ENCODE measurements at regions not wholly inside any gene's neighbourhood (a gene's known extent, or its start where the extent isn't known, plus 50 kb on each side); places are given as distances from the start of the nearest gene placed in this dataset.

- no peak for ATAC-seq
- no peak for TF ChIP-seq ARNTL (CRISPR knock-in tag; IDR thresholded peaks at IDR 0.05; ENCODE audit: borderline replicate concordance, low read depth)
- TF ChIP-seq ZNF565 (CRISPR knock-in tag; conservative IDR thresholded peaks at IDR 0.05; ENCODE audit: low read depth): no peak
- no peak for TF ChIP-seq ZFP3 (CRISPR knock-in tag; IDR thresholded peaks at IDR 0.05)
- no peak for TF ChIP-seq CREB5 (CRISPR knock-in tag; IDR thresholded peaks at IDR 0.05; ENCODE audit: low read depth)
- no peak for TF ChIP-seq PPARA (CRISPR knock-in tag; IDR thresholded peaks at IDR 0.05; ENCODE audit: borderline replicate concordance)
- no peak for TF ChIP-seq TCF4 (CRISPR knock-in tag; IDR thresholded peaks at IDR 0.05; ENCODE audit: borderline replicate concordance)
- TF ChIP-seq GLIS3 (CRISPR knock-in tag; IDR thresholded peaks at IDR 0.05): no peak
Measured at GRCh38 chr12:74922642-74923041, 287.0 kb downstream of the KCNC2 start.

- TF ChIP-seq GLIS3 (CRISPR knock-in tag; IDR thresholded peaks at IDR 0.05): no peak
- TF ChIP-seq TSHZ2 (CRISPR knock-in tag; IDR thresholded peaks at IDR 0.05): no peak
- TF ChIP-seq ARNTL (CRISPR knock-in tag; IDR thresholded peaks at IDR 0.05; ENCODE audit: borderline replicate concordance, low read depth): no peak
- TF ChIP-seq RARB (CRISPR knock-in tag; IDR thresholded peaks at IDR 0.05): no peak
- TF ChIP-seq ESRRG (CRISPR knock-in tag; IDR thresholded peaks at IDR 0.05): no peak
- no peak for TF ChIP-seq ZC3H10 (CRISPR knock-in tag; IDR thresholded peaks at IDR 0.05)
- no peak for TF ChIP-seq PPARA (CRISPR knock-in tag; IDR thresholded peaks at IDR 0.05; ENCODE audit: borderline replicate concordance)
- TF ChIP-seq POU6F1 (CRISPR knock-in tag; IDR thresholded peaks at IDR 0.05; ENCODE audit: borderline replicate concordance, low read depth): no peak
- no peak for TF ChIP-seq ZNF565 (CRISPR knock-in tag; conservative IDR thresholded peaks at IDR 0.05; ENCODE audit: low read depth)
- no peak for TF ChIP-seq ISL1 (CRISPR knock-in tag; IDR thresholded peaks at IDR 0.05)
- TF ChIP-seq ZNF70 (CRISPR knock-in tag; IDR thresholded peaks at IDR 0.05): no peak
- ATAC-seq: no peak
Measured at GRCh38 chr12:74941670-74942069, 268.0 kb downstream of the KCNC2 start.

- TF ChIP-seq RARB (CRISPR knock-in tag; IDR thresholded peaks at IDR 0.05) (no peak), CSDC2 (CRISPR knock-in tag; IDR thresholded peaks at IDR 0.05) (no peak), BACH2 (CRISPR knock-in tag; IDR thresholded peaks at IDR 0.05; ENCODE audit: borderline replicate concordance) (no peak), ZNF70 (CRISPR knock-in tag; IDR thresholded peaks at IDR 0.05) (no peak), TSHZ2 (CRISPR knock-in tag; IDR thresholded peaks at IDR 0.05) (no peak), ZNF8 (CRISPR knock-in tag; IDR thresholded peaks at IDR 0.05) (no peak), TOX (CRISPR knock-in tag; IDR thresholded peaks at IDR 0.05; ENCODE audit: borderline replicate concordance) (no peak)
- ATAC-seq: no peak
Measured at GRCh38 chr12:74945771-74946198, 263.9 kb downstream of the KCNC2 start.

GRCh38 chr12:74953697-74954096 lies 255.9 kb downstream of the KCNC2 start:
- TF ChIP-seq CREB5 (CRISPR knock-in tag; IDR thresholded peaks at IDR 0.05; ENCODE audit: low read depth) (no peak), POU6F1 (CRISPR knock-in tag; IDR thresholded peaks at IDR 0.05; ENCODE audit: borderline replicate concordance, low read depth) (no peak)
- ATAC-seq: no peak
